Lower leg skin (tissue), 3 donors: ENCODE measurements at regions not wholly inside any gene's neighbourhood (a gene's known extent, or its start where the extent isn't known, plus 50 kb on each side); places are given as distances from the start of the nearest gene placed in this dataset.

Experiments used
- POLR2A ChIP-seq, 2 donors: fragments of 450-650 bp; IDR thresholded peaks; one replicate each; pipeline ENCODE4 v1.6.1; 2016 to 2017; ENCODE audit warnings: antibody characterized with exemption in 2 of 2, mild to moderate bottlenecking in 1 of 2, moderate library complexity in 1 of 2
- TF ChIP-seq, protein P1 (sequence below), 3 donors: fragments of 450-650 bp; IDR thresholded peaks; one replicate each; pipeline ENCODE4 v1.5.1; 2016; ENCODE audit warnings: antibody characterized with exemption in 3 of 3, mild to moderate bottlenecking in 3 of 3, moderate library complexity in 2 of 3

DNA sequence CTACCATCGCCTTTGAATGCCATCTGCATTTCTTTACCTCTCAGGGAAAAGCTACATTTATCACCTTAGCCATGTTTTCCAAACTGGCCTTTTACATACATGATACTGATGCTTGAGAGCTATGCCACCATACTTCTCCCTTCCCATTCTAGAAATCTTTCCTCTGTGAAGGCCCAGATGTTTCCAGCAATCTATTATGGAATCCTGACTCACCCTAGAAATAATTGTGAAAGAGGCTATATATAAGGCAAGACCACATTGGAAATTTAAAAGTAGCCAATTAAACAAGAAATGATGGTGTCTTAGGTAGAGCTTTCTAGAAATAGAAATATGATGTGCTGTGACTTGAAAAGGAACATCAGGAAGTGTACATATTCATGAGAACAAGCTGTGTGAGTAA lies 389.7 kb downstream of the INHBA start:
- no peak for TF ChIP-seq POLR2A (IDR thresholded peaks at IDR 0.05)
- TF ChIP-seq, protein P1, sequence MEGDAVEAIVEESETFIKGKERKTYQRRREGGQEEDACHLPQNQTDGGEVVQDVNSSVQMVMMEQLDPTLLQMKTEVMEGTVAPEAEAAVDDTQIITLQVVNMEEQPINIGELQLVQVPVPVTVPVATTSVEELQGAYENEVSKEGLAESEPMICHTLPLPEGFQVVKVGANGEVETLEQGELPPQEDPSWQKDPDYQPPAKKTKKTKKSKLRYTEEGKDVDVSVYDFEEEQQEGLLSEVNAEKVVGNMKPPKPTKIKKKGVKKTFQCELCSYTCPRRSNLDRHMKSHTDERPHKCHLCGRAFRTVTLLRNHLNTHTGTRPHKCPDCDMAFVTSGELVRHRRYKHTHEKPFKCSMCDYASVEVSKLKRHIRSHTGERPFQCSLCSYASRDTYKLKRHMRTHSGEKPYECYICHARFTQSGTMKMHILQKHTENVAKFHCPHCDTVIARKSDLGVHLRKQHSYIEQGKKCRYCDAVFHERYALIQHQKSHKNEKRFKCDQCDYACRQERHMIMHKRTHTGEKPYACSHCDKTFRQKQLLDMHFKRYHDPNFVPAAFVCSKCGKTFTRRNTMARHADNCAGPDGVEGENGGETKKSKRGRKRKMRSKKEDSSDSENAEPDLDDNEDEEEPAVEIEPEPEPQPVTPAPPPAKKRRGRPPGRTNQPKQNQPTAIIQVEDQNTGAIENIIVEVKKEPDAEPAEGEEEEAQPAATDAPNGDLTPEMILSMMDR (IDR thresholded peaks at IDR 0.05) = no peak
